PFSK-1 (cell line): ENCODE measurements at regions not wholly inside any gene's neighbourhood (a gene's known extent, or its start where the extent isn't known, plus 50 kb on each side); places are given as distances from the start of the nearest gene placed in this dataset.

Source experiments
- FOXP2 ChIP-seq: optimal IDR thresholded peaks from 2 replicates; pipeline ENCODE3; 2011; ENCODE audit warnings: borderline replicate concordance, control low read depth, inconsistent platforms; ENCODE audit not compliant: insufficient read depth; ENCODE audit errors: extremely low read length, extremely low read depth
- POLR2AphosphoS5 ChIP-seq: IDR thresholded peaks from 2 replicates; pipeline ENCODE4 v1.6.1; 2012; ENCODE audit warnings: low read depth, mild to moderate bottlenecking, control low read depth, low read length, moderate library complexity
- REST ChIP-seq, 2 experiments: IDR thresholded peaks; 2 replicates each; pipeline versions ENCODE4 v1.6.1 to v1.8.0; 2011 to 2012; ENCODE audit warnings: low read depth in 2 of 2, low read length in 2 of 2, control low read depth in 1 of 2, inconsistent platforms in 1 of 2, mild to moderate bottlenecking in 1 of 2, moderate library complexity in 1 of 2; ENCODE audit not compliant: insufficient read depth in 1 of 2
- SIN3A ChIP-seq: IDR thresholded peaks from 2 replicates; pipeline ENCODE4 v1.6.1; 2012; ENCODE audit warnings: mild to moderate bottlenecking, low read length, moderate library complexity, borderline replicate concordance; ENCODE audit not compliant: insufficient read depth
- TAF1 ChIP-seq: IDR thresholded peaks from 2 replicates; pipeline ENCODE4 v1.6.1; 2012; ENCODE audit warnings: low read length, control low read depth, borderline replicate concordance; ENCODE audit not compliant: insufficient read depth

GRCh38 chr9:129256959-129257713 lies 79.1 kb upstream of the IER5L start:
- TF ChIP-seq SIN3A = no peak
- TF ChIP-seq FOXP2 = no peak
- TF ChIP-seq REST (IDR thresholded peaks at IDR 0.05; ENCODE audit: insufficient read depth in 1 of 2, low read depth in 2 of 2, low read length in 2 of 2) = no peak

- TF ChIP-seq SIN3A = no peak
- TF ChIP-seq TAF1 = no peak
- TF ChIP-seq FOXP2 = no peak
- no peak for TF ChIP-seq POLR2AphosphoS5
- TF ChIP-seq REST (IDR thresholded peaks at IDR 0.05; ENCODE audit: insufficient read depth in 1 of 2, low read depth in 2 of 2, low read length in 2 of 2) = no peak
Observed at GRCh38 chr9:129254566-129255287, 76.7 kb upstream of the IER5L start.

GRCh38 chr9:129253803-129254381 lies 75.8 kb upstream of the IER5L start:
- TF ChIP-seq REST (IDR thresholded peaks at IDR 0.05; ENCODE audit: insufficient read depth in 1 of 2, low read depth in 2 of 2, low read length in 2 of 2) (no peak), TAF1 (no peak), FOXP2 (no peak), SIN3A (no peak), POLR2AphosphoS5 (no peak)

- no peak for TF ChIP-seq SIN3A
Observed at GRCh38 chr9:129252937-129253802, 75.1 kb upstream of the IER5L start.

GRCh38 chr9:129250786-129251185 lies 72.7 kb upstream of the IER5L start:
- TF ChIP-seq SIN3A (no peak), TAF1 (no peak), POLR2AphosphoS5 (no peak), REST (IDR thresholded peaks at IDR 0.05; ENCODE audit: insufficient read depth in 1 of 2, low read depth in 2 of 2, low read length in 2 of 2) (no peak), FOXP2 (no peak)
